B cell (primary cell): ENCODE measurements at regions not wholly inside any gene's neighbourhood (a gene's known extent, or its start where the extent isn't known, plus 50 kb on each side); places are given as distances from the start of the nearest gene placed in this dataset.

Experiments
- ATAC-seq: fragments of 200-7000 bp; cut with Tn5 transposase; one replicate; pipeline ENCODE4 v1.10.0; 2021; ENCODE audit warnings: low read depth, mild to moderate bottlenecking, moderate number of reproducible peaks, moderate library complexity
- CTCF ChIA-PET: fragments of 350-600 bp; sonication (Branson Sonifier 250); formaldehyde crosslinking; loops from one replicate; lab custom pipeline; 2021; ENCODE audit warnings: antibody characterized with exemption, inconsistent platforms; lab: Charles Lee
- POLR2A ChIA-PET: fragments of 350-600 bp; sonication (Branson Sonifier 250); formaldehyde crosslinking; loops from one replicate; lab custom pipeline; 2021; ENCODE audit warnings: antibody characterized with exemption; lab: Charles Lee
- DNase-seq: peaks from one replicate; pipeline ENCODE4 v3.0.0; 2013
- H2AFZ ChIP-seq: 2 replicates; pipeline ENCODE4 v1.6.1; 2012; ENCODE audit warnings: mild to moderate bottlenecking, low read depth, low read length; ENCODE audit not compliant: insufficient read depth, poor library complexity, severe bottlenecking
- H3K27ac ChIP-seq, 2 donors: 1 replicate in 1 of 2; 2 replicates in 1 of 2; pipeline ENCODE4 v1.5.1; 2012 to 2013; ENCODE audit warnings: low read length in 2 of 2, mild to moderate bottlenecking in 2 of 2, moderate library complexity in 1 of 2
- H3K27me3 ChIP-seq, 4 experiments: fragments of 200-600 bp in 1 of 4; sonication (generic) in 1 of 4; replicated peaks in 1 of 4; 1 replicate in 2 of 4; 2 replicates in 2 of 4; pipeline versions ENCODE4 v1.6.1 to v1.7.0; 2013 to 2016; ENCODE audit warnings: low read length in 3 of 4, mild to moderate bottlenecking in 2 of 4, mixed read lengths in 1 of 4, moderate library complexity in 1 of 4; ENCODE audit not compliant: insufficient read depth in 4 of 4, control insufficient read depth in 3 of 4; ENCODE audit errors: control extremely low read depth in 1 of 4
- H3K36me3 ChIP-seq, 2 experiments: replicated peaks in 1 of 2; 1 replicate in 1 of 2; 2 replicates in 1 of 2; pipeline versions ENCODE4 v1.6.1 to v1.7.1; 2013; ENCODE audit warnings: low read length in 1 of 2; ENCODE audit not compliant: insufficient read depth in 2 of 2, control insufficient read depth in 1 of 2; ENCODE audit errors: control extremely low read depth in 1 of 2, extremely low read depth in 1 of 2
- H3K4me1 ChIP-seq, 2 donors: fragments of 200-600 bp in 1 of 2; sonication (generic) in 1 of 2; 1 replicate in 1 of 2; 2 replicates in 1 of 2; pipeline versions ENCODE4 v1.5.1 to v1.6.1; 2013 to 2017; ENCODE audit warnings: low read length in 2 of 2; ENCODE audit not compliant: control insufficient read depth in 2 of 2, insufficient read depth in 2 of 2
- H3K4me2 ChIP-seq: replicated peaks from 2 replicates; pipeline ENCODE3; 2012; ENCODE audit warnings: mild to moderate bottlenecking, low read depth, low read length; ENCODE audit not compliant: poor library complexity, severe bottlenecking
- H3K4me3 ChIP-seq, 5 experiments: fragments of 200-600 bp in 1 of 5; sonication (generic) in 1 of 5; 1 replicate in 3 of 5; 2 replicates in 2 of 5; pipeline versions ENCODE4 v1.5.1 to v1.7.0; 2011 to 2016; ENCODE audit warnings: low read length in 4 of 5, mild to moderate bottlenecking in 4 of 5, low read depth in 2 of 5, control low read depth in 1 of 5, moderate library complexity in 1 of 5; ENCODE audit not compliant: insufficient read depth in 1 of 5; ENCODE audit errors: control extremely low read depth in 1 of 5, extremely low read depth in 1 of 5
- H3K79me2 ChIP-seq: fragments of 200-600 bp; sonication (generic); one replicate; pipeline ENCODE4 v1.6.0; 2016; ENCODE audit warnings: low read length; ENCODE audit not compliant: control insufficient read depth, insufficient read depth
- H3K9ac ChIP-seq: fragments of 200-600 bp; sonication (generic); 2 replicates; pipeline ENCODE4 v1.6.1; 2017; ENCODE audit warnings: mild to moderate bottlenecking, low read length, moderate library complexity
- H3K9me3 ChIP-seq, 3 donors: one replicate each; pipeline versions ENCODE4 v1.6.1 to v1.7.1; 2013; ENCODE audit warnings: low read length in 2 of 3; ENCODE audit not compliant: control insufficient read depth in 2 of 3, insufficient read depth in 1 of 3; ENCODE audit errors: control extremely low read depth in 1 of 3
- H4K20me1 ChIP-seq: 2 replicates; pipeline ENCODE4 v1.6.0; 2012; ENCODE audit warnings: mild to moderate bottlenecking, low read length; ENCODE audit not compliant: insufficient read depth, control insufficient read depth, poor library complexity, severe bottlenecking
- H3K27ac Mint-ChIP-seq: one replicate; pipeline ENCODE4 v1.8.0; 2021; ENCODE audit warnings: mixed read lengths
- H3K27me3 Mint-ChIP-seq: one replicate; pipeline ENCODE4 v1.8.0; 2021; ENCODE audit warnings: mixed read lengths
- H3K4me1 Mint-ChIP-seq: one replicate; pipeline ENCODE4 v1.8.0; 2021; ENCODE audit warnings: mixed read lengths
- H3K4me3 Mint-ChIP-seq: one replicate; pipeline ENCODE4 v1.8.0; 2021; ENCODE audit warnings: mixed read lengths
- H3K9me3 Mint-ChIP-seq: one replicate; pipeline ENCODE4 v1.8.0; 2022; ENCODE audit warnings: mixed read lengths; ENCODE audit not compliant: insufficient read depth
- CTCF ChIP-seq: fragments of 200-600 bp; IDR thresholded peaks from one replicate; pipeline ENCODE4 v1.8.0; 2022; ENCODE audit warnings: antibody characterized with exemption, mild to moderate bottlenecking
- EZH2 ChIP-seq: IDR thresholded peaks from 2 replicates; pipeline ENCODE4 v1.6.1; 2012; ENCODE audit warnings: borderline replicate concordance, low read depth, mild to moderate bottlenecking, moderate library complexity, low read length; ENCODE audit not compliant: insufficient read depth, poor library complexity, severe bottlenecking
- WGBS: methylation state at CpG from one replicate; pipeline ENCODE4 v1.1.5; 2013; ENCODE audit warnings: missing lambda C conversion rate; ENCODE audit not compliant: insufficient coverage; 5-methylcytosine and 5-hydroxymethylcytosine counted together
- intact Hi-C: fragments of 100-400 bp; cut with micrococcal nuclease; formaldehyde crosslinking; loops from one replicate; pipeline ENCODE4 v1.10.0; 2022

- no peak for TF ChIP-seq CTCF
- no peak for TF ChIP-seq EZH2
- no peaks in the 10 kb centered on the region for H3K27me3 Mint-ChIP-seq
- Histone ChIP-seq H4K20me1 (no peaks in the 10 kb centered on the region), H3K36me3 (no peaks in the 10 kb centered on the region), H3K4me2 (no peak overlapping the region), H2AFZ (no peak overlapping the region), H3K27me3 (no peaks in the 10 kb centered on the region), H3K4me1 (no peaks in the 10 kb centered on the region), H3K9ac (no peak overlapping the region), H3K27ac (no peak overlapping the region), H3K9me3 (no peaks in the 10 kb centered on the region), H3K4me3 (no peak overlapping the region), H3K79me2 (no peaks in the 10 kb centered on the region)
- no peak for DNase-seq
- H3K4me1 Mint-ChIP-seq = no peaks in the 10 kb centered on the region
- H3K9me3 Mint-ChIP-seq = no peaks in the 10 kb centered on the region
- ATAC-seq = no peak
- ChIA-PET CTCF (no interaction called here), POLR2A (no interaction called here)
- H3K27ac Mint-ChIP-seq = no peak overlapping the region
- no CpG with 5 or more reads among the region's 5 CpGs for WGBS
- H3K4me3 Mint-ChIP-seq = no peak overlapping the region
- intact Hi-C loops = no loop called here
These were observed 473.7 kb upstream of the SYT1 start for GRCh38 chr12:78390920-78391319.

- POLR2A ChIA-PET = no interaction called here
- DNase-seq (no peak), ATAC-seq (no peak)
- WGBS = no CpG with 5 or more reads among the region's 2 CpGs
- H3K36me3 ChIP-seq = no peaks in the 10 kb centered on the region
- no peak overlapping the region for H3K4me3 ChIP-seq
- no peak for TF ChIP-seq CTCF
- TF ChIP-seq EZH2 = no peak
- Mint-ChIP-seq H3K4me1 (no peaks in the 10 kb centered on the region), H3K4me3 (no peak overlapping the region), H3K9me3 (no peaks in the 10 kb centered on the region), H3K27ac (no peak overlapping the region), H3K27me3 (no peaks in the 10 kb centered on the region)
- no peak overlapping the region for H3K27ac ChIP-seq
- no peaks in the 10 kb centered on the region for H3K27me3 ChIP-seq
- no peaks in the 10 kb centered on the region for H3K9me3 ChIP-seq
- no peaks in the 10 kb centered on the region for H4K20me1 ChIP-seq
- CTCF ChIA-PET = no interaction called here
- H2AFZ ChIP-seq = no peak overlapping the region
- intact Hi-C loops = no loop called here
- H3K9ac ChIP-seq = no peak overlapping the region
- no peaks in the 10 kb centered on the region for H3K4me1 ChIP-seq
- no peak overlapping the region for H3K4me2 ChIP-seq
- no peaks in the 10 kb centered on the region for H3K79me2 ChIP-seq
These were observed 471.7 kb upstream of the SYT1 start for GRCh38 chr12:78392918-78393317.
